Heart left ventricle (tissue), 13 donors: ENCODE measurements at regions not wholly inside any gene's neighbourhood (a gene's known extent, or its start where the extent isn't known, plus 50 kb on each side); places are given as distances from the start of the nearest gene placed in this dataset.
A peak's percentile ranks its signal among the peaks of the same experiment; 100 is the strongest.

ENCODE experiments used
- POLR2A ChIP-seq, 2 donors: fragments of 450-650 bp; IDR thresholded peaks; one replicate each; pipeline ENCODE4 v1.6.1; 2017; ENCODE audit warnings: antibody characterized with exemption in 2 of 2, mild to moderate bottlenecking in 2 of 2, moderate library complexity in 2 of 2
- TF ChIP-seq, protein P1 (sequence below), 12 donors: fragments of 200-600 bp; sonication (generic) in 4 of 12; IDR thresholded peaks; one replicate each; pipeline versions ENCODE4 v1.5.0 to v1.8.0; 2018 to 2022; ENCODE audit warnings: antibody characterized with exemption in 12 of 12, mild to moderate bottlenecking in 5 of 12
- donor health status: ischemic (EF 13 %, LVEDD 7.1; RV severe dilation, severe dysfunction).
- donor health status: DM: no; HTN: yes; CAD: no.
- donor health status: DM: no; HTN: no; CAD: no.
- donor health status: ischemic (EF 25% LVEDD 6.9; RV normal size, moderate dysfunction).
- donor health status: ischemic (EF 25% LVEDD 5.7; RV mildly dilated, moderate dysfunction).
- donor health status: ischemic (EF 35%, LVEDD 5.7; RV mildly dilated, moderate dysfunction).
- donor health status: nonischemic (EF 11% LVEDD 7.7; RV severe dilation, severe dysfunction).
- donor health status: DM: yes; HTN: yes; CAD: no.
- donor health status: PGD.
- donor health status: ischemic (EF 29% LVEDD 5.4; RV normal size, mild dysfunction).
- donor health status: nonischemic (EF 23%, LVEDD 6.1; RV moderate dilation, normal function).

DNA sequence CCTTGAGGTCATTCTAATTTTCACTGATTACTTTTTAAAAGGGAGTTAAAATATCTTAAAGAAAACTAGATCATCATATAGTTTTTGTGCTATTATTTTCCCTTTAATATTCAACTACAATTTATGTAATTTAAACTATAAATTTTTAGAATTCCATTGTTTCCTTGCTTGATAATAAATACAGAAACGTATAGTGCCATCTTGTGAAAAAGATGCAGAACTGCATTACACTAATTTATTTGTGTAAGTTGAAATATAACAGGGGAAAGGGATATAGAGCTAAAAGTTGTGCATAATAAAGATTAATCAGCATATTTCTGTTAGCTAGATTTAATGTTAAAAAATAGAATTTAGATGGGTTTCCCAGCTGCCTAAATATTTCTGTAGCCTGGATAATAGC, 61.5 kb upstream of the TDRD3 start:
- TF ChIP-seq POLR2A (IDR thresholded peaks at IDR 0.05), result no peak
- TF ChIP-seq, protein P1, sequence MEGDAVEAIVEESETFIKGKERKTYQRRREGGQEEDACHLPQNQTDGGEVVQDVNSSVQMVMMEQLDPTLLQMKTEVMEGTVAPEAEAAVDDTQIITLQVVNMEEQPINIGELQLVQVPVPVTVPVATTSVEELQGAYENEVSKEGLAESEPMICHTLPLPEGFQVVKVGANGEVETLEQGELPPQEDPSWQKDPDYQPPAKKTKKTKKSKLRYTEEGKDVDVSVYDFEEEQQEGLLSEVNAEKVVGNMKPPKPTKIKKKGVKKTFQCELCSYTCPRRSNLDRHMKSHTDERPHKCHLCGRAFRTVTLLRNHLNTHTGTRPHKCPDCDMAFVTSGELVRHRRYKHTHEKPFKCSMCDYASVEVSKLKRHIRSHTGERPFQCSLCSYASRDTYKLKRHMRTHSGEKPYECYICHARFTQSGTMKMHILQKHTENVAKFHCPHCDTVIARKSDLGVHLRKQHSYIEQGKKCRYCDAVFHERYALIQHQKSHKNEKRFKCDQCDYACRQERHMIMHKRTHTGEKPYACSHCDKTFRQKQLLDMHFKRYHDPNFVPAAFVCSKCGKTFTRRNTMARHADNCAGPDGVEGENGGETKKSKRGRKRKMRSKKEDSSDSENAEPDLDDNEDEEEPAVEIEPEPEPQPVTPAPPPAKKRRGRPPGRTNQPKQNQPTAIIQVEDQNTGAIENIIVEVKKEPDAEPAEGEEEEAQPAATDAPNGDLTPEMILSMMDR (IDR thresholded peaks at IDR 0.05), result peak; percentile 30 to 75 (median 55)
